Thoracic aorta (tissue), 2 donors: ENCODE measurements at regions not wholly inside any gene's neighbourhood (a gene's known extent, or its start where the extent isn't known, plus 50 kb on each side); places are given as distances from the start of the nearest gene placed in this dataset.

Experiments used
- ATAC-seq: fragments of 150-250 bp; one replicate; pipeline ENCODE4 v1.8.0; 2017; ENCODE audit warnings: low read depth; ENCODE audit not compliant: insufficient number of reproducible peaks, low FRiP score
- DNase-seq: peaks from one replicate; pipeline ENCODE4 v3.0.0-alpha.2; 2020; ENCODE audit warnings: low spot score
- H3K27ac ChIP-seq, 2 donors: fragments of 200-600 bp; sonication (generic); 1 replicate in 1 of 2; 2 replicates in 1 of 2; pipeline ENCODE4 v1.5.1; 2016; ENCODE audit warnings: mild to moderate bottlenecking in 2 of 2, moderate library complexity in 2 of 2
- H3K27me3 ChIP-seq: fragments of 200-600 bp; sonication (generic); replicated peaks from 2 replicates; pipeline ENCODE4 v1.6.0; 2016; ENCODE audit warnings: mild to moderate bottlenecking; ENCODE audit not compliant: insufficient read depth
- H3K36me3 ChIP-seq: fragments of 200-600 bp; sonication (generic); one replicate; pipeline ENCODE4 v1.5.1; 2016
- H3K4me1 ChIP-seq, 2 donors: fragments of 200-600 bp; sonication (generic); 1 replicate in 1 of 2; 2 replicates in 1 of 2; pipeline versions ENCODE4 v1.5.1 to v1.6.0; 2016; ENCODE audit warnings: low read depth in 2 of 2, mild to moderate bottlenecking in 1 of 2; ENCODE audit not compliant: control insufficient read depth in 1 of 2
- H3K4me3 ChIP-seq: fragments of 200-600 bp; sonication (generic); 2 replicates; pipeline ENCODE4 v1.5.1; 2016; ENCODE audit warnings: mild to moderate bottlenecking
- H3K9me3 ChIP-seq: fragments of 200-600 bp; sonication (generic); 2 replicates; pipeline ENCODE4 v1.5.1; 2016
- TF ChIP-seq, protein P1 (sequence below): fragments of 200-600 bp; sonication (generic); IDR thresholded peaks from one replicate; pipeline ENCODE4 v1.5.1; 2019; ENCODE audit warnings: antibody characterized with exemption

DNA sequence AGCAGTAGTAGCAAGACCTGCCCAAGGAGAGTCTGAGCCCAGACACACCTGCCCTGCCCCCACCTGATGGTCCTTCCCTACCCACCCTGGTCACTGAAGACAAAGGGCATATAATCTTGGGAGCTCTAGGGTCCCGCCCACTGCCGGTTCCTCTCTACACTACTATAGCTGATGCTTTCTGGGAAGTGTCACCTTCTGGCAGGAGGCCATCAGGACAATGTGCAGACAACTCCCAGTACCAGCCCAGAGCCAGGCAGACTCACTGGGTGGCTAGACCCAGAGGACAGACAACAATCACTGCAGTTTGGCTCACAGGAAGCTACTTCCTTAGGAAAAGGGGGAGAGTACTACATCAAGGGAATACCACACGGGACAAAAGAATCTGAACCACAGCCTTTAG, 312.7 kb downstream of the SPRY1 start:
- H3K27ac ChIP-seq: no peak overlapping the region
- ATAC-seq (no peak), DNase-seq (no peak)
- no peaks in the 10 kb centered on the region for H3K27me3 ChIP-seq
- H3K36me3 ChIP-seq: no peaks in the 10 kb centered on the region
- no peaks in the 10 kb centered on the region for H3K9me3 ChIP-seq
- no peak overlapping the region for H3K4me3 ChIP-seq
- TF ChIP-seq, protein P1, sequence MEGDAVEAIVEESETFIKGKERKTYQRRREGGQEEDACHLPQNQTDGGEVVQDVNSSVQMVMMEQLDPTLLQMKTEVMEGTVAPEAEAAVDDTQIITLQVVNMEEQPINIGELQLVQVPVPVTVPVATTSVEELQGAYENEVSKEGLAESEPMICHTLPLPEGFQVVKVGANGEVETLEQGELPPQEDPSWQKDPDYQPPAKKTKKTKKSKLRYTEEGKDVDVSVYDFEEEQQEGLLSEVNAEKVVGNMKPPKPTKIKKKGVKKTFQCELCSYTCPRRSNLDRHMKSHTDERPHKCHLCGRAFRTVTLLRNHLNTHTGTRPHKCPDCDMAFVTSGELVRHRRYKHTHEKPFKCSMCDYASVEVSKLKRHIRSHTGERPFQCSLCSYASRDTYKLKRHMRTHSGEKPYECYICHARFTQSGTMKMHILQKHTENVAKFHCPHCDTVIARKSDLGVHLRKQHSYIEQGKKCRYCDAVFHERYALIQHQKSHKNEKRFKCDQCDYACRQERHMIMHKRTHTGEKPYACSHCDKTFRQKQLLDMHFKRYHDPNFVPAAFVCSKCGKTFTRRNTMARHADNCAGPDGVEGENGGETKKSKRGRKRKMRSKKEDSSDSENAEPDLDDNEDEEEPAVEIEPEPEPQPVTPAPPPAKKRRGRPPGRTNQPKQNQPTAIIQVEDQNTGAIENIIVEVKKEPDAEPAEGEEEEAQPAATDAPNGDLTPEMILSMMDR: no peak
- no peaks in the 10 kb centered on the region for H3K4me1 ChIP-seq

DNA sequence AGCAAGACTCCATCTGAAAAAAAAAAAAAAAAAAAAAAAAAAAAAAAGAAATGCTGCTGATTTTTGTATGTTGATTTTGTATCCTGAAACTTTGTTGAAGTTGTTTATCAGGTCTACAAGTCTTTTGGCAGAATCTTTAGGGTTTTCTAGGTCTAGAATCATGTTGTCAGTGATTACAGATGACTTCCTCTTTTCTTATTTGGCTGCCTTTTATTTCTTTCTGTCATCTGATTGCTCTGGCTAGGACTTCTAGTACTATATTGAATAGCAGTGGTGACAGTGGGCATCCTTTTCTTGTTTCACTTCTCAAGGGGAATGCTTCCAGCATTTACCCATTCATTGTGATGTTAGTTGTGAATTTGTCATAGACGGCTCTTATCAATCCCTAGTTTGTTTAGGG, 334.4 kb downstream of the SPRY1 start:
- H3K9me3 ChIP-seq: no peaks in the 10 kb centered on the region
- H3K27me3 ChIP-seq: no peaks in the 10 kb centered on the region
- TF ChIP-seq, protein P1: no peak
- ATAC-seq (no peak), DNase-seq (no peak)
- no peak overlapping the region for H3K27ac ChIP-seq
- H3K4me1 ChIP-seq: no peaks in the 10 kb centered on the region
- H3K36me3 ChIP-seq: no peaks in the 10 kb centered on the region
- H3K4me3 ChIP-seq: no peak overlapping the region

DNA sequence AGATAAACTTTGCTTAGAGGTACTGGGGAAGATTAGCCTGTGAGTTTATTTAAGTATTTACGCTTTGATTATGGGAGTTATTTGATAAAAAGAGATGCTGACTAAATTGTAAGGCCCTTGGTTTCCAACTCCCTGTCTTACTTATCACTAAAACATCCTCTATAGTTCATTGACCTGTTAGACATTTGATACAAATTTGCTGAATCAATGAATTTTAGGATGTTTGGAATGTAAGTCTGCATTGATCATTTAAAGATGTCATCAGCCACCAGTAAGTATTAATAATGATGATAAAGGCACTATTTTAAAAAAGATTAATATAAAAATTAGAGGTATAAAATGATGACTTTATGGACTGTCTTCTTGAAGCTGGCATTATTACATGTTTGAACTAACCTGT, 340.6 kb downstream of the SPRY1 start:
- Histone ChIP-seq H3K4me1 (peaks cover 3 to 4% of the 10 kb centered on the region in 2 donors), H3K27ac (no peak overlapping the region), H3K27me3 (no peaks in the 10 kb centered on the region), H3K4me3 (no peak overlapping the region), H3K9me3 (no peaks in the 10 kb centered on the region), H3K36me3 (no peaks in the 10 kb centered on the region)
- TF ChIP-seq, protein P1: no peak
- DNase-seq: no peak
- ATAC-seq: no peak

DNA sequence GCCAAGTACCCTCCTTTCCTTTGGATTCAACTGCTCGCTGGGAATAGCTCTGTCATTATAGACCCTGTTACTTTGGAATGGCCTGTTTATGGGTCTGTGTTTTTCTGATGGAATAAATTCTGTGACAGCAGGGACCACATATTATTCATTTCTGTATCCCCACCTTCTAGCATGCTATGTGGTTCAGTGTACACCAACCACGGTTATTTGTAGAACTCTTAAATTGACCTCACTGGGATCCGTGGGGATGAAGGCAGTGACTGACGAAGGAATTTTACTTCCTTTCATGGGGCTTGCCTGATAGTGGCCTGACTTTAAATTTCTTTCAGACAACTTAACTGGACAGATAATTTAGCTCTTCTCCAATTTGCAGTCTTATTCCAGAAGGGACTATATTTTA, 343.2 kb downstream of the SPRY1 start:
- no peak overlapping the region for H3K27ac ChIP-seq
- H3K36me3 ChIP-seq: no peaks in the 10 kb centered on the region
- ATAC-seq (no peak), DNase-seq (no peak)
- H3K27me3 ChIP-seq: no peaks in the 10 kb centered on the region
- TF ChIP-seq, protein P1: no peak
- no peaks in the 10 kb centered on the region for H3K9me3 ChIP-seq
- no peak overlapping the region for H3K4me3 ChIP-seq
- H3K4me1 ChIP-seq: peaks cover 10 to 12% of the 10 kb centered on the region in 2 donors

DNA sequence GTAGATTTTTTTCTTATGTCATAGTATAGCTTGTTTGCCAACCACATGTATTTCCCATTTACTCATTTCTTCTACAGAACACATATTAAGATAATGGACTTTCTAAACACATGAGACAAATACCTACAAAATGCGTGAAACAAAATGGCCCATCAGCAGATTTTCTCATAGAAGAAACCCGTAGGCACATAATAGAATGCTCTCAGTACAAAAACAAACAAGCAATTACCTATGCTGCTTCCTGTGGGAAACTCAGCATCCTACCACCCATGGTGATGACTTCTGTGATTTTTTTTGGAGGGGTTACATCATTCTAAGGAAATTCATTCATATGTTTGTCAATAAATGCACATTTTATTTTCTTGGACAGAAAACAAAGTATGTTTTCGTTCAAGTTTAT, 343.6 kb downstream of the SPRY1 start:
- Histone ChIP-seq H3K27ac (no peak overlapping the region), H3K27me3 (no peaks in the 10 kb centered on the region), H3K36me3 (no peaks in the 10 kb centered on the region), H3K9me3 (no peaks in the 10 kb centered on the region), H3K4me3 (no peak overlapping the region), H3K4me1 (peaks cover 13 to 15% of the 10 kb centered on the region in 2 donors)
- DNase-seq (no peak), ATAC-seq (no peak)
- TF ChIP-seq, protein P1: no peak
